ENCODE measurements at regions not wholly inside any gene's neighbourhood (a gene's known extent, or its start where the extent isn't known, plus 50 kb on each side); places are given as distances from the start of the nearest gene placed in this dataset.

GRCh38 chr15:61684749-61685467 is 375.3 kb downstream of the VPS13C start:
- no peak for DNase-seq

- DNase-seq: no peak
Measured at GRCh38 chr15:61682891-61683735, 377.1 kb downstream of the VPS13C start.

GRCh38 chr15:61681676-61682075 is 378.6 kb downstream of the VPS13C start:
- no peak for DNase-seq

GRCh38 chr15:61681038-61681418 is 379.2 kb downstream of the VPS13C start:
- no peak for DNase-seq

GRCh38 chr15:61680260-61681037 is 379.8 kb downstream of the VPS13C start:
- DNase-seq: no peak

DNA sequence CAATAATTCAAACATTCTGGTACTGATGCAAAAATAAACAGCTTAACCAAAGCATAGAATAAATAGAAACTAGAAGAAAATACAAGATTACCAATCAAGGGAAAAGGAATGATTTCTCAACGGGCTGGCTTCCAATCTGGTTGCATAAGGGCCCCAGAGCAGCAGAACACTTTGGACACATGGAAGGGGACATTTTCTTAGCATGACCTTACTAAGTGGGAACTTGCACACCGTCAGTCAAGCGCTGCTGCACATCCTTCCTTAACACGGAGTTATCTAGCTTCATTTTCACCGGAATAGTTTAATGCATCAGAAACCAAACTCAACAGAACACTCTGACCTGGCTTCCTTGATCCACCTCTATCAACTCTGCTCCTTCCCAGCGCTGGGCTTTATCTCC is 388.5 kb downstream of the VPS13C start:
- no peak for DNase-seq

DNA sequence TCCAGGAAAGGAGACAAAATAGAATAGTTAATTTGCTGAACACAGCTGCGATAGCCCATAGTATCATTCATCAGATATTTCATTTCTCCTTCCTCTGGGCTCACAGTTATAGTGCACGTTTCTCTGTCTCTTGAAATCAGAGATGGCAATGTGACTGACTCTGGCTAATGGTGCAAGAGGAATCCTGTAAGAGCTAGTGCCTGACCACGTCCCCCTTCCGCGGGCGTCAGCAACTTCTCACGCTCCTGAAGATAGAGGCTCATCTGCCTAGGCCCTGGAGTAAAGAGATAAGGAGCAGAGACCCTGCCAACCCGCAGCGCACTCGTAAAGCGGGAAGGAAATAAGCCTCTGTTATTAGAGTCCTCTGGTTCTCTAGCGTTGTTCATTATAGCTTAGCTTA is 391.8 kb downstream of the VPS13C start:
- no peak for DNase-seq

GRCh38 chr15:61661791-61662190 is 398.5 kb downstream of the VPS13C start:
- no peak for DNase-seq

GRCh38 chr15:61660579-61660978 is 399.7 kb downstream of the VPS13C start:
- DNase-seq: no peak

- DNase-seq: no peak
Measured at GRCh38 chr15:61659566-61660190, 400.6 kb downstream of the VPS13C start.

DNA sequence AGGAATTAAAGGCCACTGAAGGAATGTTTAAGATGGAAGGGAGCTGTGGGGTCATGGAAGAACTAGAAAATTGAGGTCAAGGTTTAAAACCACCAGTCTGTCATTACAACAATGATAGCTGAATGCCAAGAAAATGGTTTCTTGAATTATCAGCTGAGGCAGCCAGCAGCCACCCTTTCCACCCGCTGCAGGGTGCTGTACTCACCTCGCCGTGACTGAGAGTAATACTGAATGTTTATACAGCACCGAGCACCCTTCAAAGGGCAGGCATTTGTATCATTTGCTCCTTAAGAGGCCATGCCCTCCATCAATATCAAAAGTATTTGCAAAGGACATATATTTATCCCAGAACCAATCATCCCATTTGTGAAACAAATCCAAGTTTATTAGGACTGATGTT is 402.8 kb downstream of the VPS13C start:
- DNase-seq: no peak

- DNase-seq: no peak
Measured at GRCh38 chr15:61656391-61656790, 403.9 kb downstream of the VPS13C start.

- DNase-seq: no peak
Measured at GRCh38 chr15:61655881-61656280, 404.4 kb downstream of the VPS13C start.

GRCh38 chr15:61654918-61655317 is 405.3 kb downstream of the VPS13C start:
- DNase-seq: no peak

GRCh38 chr15:61654002-61654740 is 406.1 kb downstream of the VPS13C start:
- DNase-seq: no peak

GRCh38 chr15:61653110-61653509 is 407.1 kb downstream of the VPS13C start:
- no peak for DNase-seq

- DNase-seq: no peak
Measured at GRCh38 chr15:61651267-61651666, 409.0 kb downstream of the VPS13C start.

DNA sequence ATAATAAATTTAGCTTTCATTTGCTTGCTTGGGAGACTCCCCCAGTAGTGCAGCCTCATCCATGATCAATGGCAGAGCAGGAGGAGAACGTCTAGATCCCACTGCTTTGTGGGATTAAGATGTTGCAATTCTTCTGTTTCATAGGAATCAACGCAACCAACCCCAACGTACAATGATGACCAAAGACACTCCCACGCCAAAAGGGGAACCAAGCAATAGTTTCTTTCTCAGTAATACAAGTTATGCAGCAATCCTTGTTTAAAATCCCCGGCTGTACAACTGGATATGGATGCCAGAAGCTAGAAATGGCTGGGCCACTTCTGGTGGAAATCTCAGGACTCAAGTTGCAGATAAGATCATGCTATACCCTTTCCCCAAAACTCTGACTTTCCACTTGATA is 411.2 kb downstream of the VPS13C start:
- DNase-seq: no peak

- no peak for DNase-seq
Measured at GRCh38 chr15:61644550-61644949, 415.4 kb upstream of the RORA start.

GRCh38 chr15:61641645-61642044 is 412.5 kb upstream of the RORA start:
- no peak for DNase-seq

DNA sequence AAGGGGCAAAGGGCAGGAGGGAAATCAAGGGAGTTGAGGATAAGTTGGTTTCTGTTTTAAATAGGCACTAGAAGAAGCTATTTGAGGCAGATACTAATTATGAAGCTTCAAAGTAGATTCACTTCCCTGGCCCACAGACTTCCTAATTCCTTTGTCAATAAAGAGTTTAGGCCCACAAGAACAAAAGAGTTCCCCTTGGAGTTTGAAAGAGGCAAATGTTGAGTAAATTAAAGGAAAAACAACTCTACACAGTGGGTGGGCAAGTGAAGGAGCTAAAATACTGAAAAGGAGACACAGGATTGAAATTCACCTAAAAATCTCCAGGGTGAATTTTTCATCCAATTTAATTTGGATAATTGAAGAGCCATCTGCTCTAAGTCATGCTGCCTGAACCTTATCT is 411.7 kb upstream of the RORA start:
- no peak for DNase-seq
